ENCODE measurements at regions not wholly inside any gene's neighbourhood (a gene's known extent, or its start where the extent isn't known, plus 50 kb on each side); places are given as distances from the start of the nearest gene placed in this dataset.
"Not testable (repeated sequence)": the region's sequence is repeated elsewhere in the genome, so short reads cannot be mapped to it uniquely, and the experiment has no call there.

- intact Hi-C loops (cut with DNase I); DNase-seq: not testable (repeated sequence)
Measured at GRCh38 chr12:34168507-34168906, 146.2 kb downstream of the ALG10 start.

GRCh38 chr12:34186492-34186891 is 164.2 kb downstream of the ALG10 start:
- intact Hi-C loops (cut with DNase I) = no loop called here
- ATAC-seq (no peak), DNase-seq (no peak)

More at GRCh38 chr12:34168507-34168906, 146.2 kb downstream of the ALG10 start:
- ATAC-seq = not testable (repeated sequence)

- no peak for DNase-seq
Measured at GRCh38 chr12:34188974-34189373, 166.7 kb downstream of the ALG10 start.

GRCh38 chr12:34190054-34190453 is 167.8 kb downstream of the ALG10 start:
- DNase-seq (no peak), ATAC-seq (no peak)
- intact Hi-C loops (cut with DNase I) = no loop called here

More at GRCh38 chr12:34188974-34189373, 166.7 kb downstream of the ALG10 start:
- ATAC-seq = no peak
- intact Hi-C loops (cut with DNase I) = no loop called here

- intact Hi-C loops (cut with DNase I) = no loop called here
- ATAC-seq (no peak), DNase-seq (no peak)
Measured at GRCh38 chr12:34198924-34199323, 176.6 kb downstream of the ALG10 start.

- ATAC-seq (no peak), DNase-seq (no peak)
- intact Hi-C loops (cut with DNase I) = no loop called here
Measured at GRCh38 chr12:34203866-34204620, 181.7 kb downstream of the ALG10 start.

- DNase-seq = no peak
Measured at GRCh38 chr12:34204830-34205285, 182.6 kb downstream of the ALG10 start.

GRCh38 chr12:34205401-34205800 is 183.1 kb downstream of the ALG10 start:
- DNase-seq (no peak), ATAC-seq (no peak)
- intact Hi-C loops (cut with DNase I) = no loop called here

More at GRCh38 chr12:34204830-34205285, 182.6 kb downstream of the ALG10 start:
- no peak for ATAC-seq
- intact Hi-C loops (cut with DNase I) = no loop called here

GRCh38 chr12:34206061-34206785 is 183.9 kb downstream of the ALG10 start:
- no peak for ATAC-seq
- intact Hi-C loops (cut with DNase I) = no loop called here
- no peak for DNase-seq

- intact Hi-C loops (cut with DNase I) = no loop called here
- no peak for ATAC-seq
- DNase-seq = no peak
Measured at GRCh38 chr12:34207858-34208257, 185.6 kb downstream of the ALG10 start.

- DNase-seq = no peak
- intact Hi-C loops (cut with DNase I) = no loop called here
- no peak for ATAC-seq
Measured at GRCh38 chr12:34208331-34209258, 186.3 kb downstream of the ALG10 start.

GRCh38 chr12:34209259-34209835 is 187.1 kb downstream of the ALG10 start:
- DNase-seq (no peak), ATAC-seq (no peak)
- intact Hi-C loops (cut with DNase I) = no loop called here

GRCh38 chr12:34210183-34210582 is 187.9 kb downstream of the ALG10 start:
- intact Hi-C loops (cut with DNase I) = no loop called here
- DNase-seq = no peak
- no peak for ATAC-seq

- ATAC-seq = no peak
- no peak for DNase-seq
- intact Hi-C loops (cut with DNase I) = no loop called here
Measured at GRCh38 chr12:34210689-34211530, 188.6 kb downstream of the ALG10 start.

GRCh38 chr12:34212651-34213050 is 190.4 kb downstream of the ALG10 start:
- intact Hi-C loops (cut with DNase I) = no loop called here
- DNase-seq = no peak
- ATAC-seq = no peak

- intact Hi-C loops (cut with DNase I) = no loop called here
- ATAC-seq = no peak
- DNase-seq = no peak
Measured at GRCh38 chr12:34214011-34214410, 191.7 kb downstream of the ALG10 start.

GRCh38 chr12:34215213-34215892 is 193.1 kb downstream of the ALG10 start:
- no peak for ATAC-seq
- no peak for DNase-seq
- intact Hi-C loops (cut with DNase I) = loop anchor here in 1 of 2 donors (5.0 kb wide), 1 partner anchor 88 kb away; no protein-coding TSS in a partner anchor

GRCh38 chr12:34215893-34216285 is 193.6 kb downstream of the ALG10 start:
- DNase-seq = no peak
- intact Hi-C loops (cut with DNase I) = loop anchor here in 1 of 2 donors (5.0 kb wide), 1 partner anchor 89 kb away; no protein-coding TSS in a partner anchor
- no peak for ATAC-seq

All from left cardiac atrium (tissue), 4 donors.